HEK293T (cell line): ENCODE measurements at regions not wholly inside any gene's neighbourhood (a gene's known extent, or its start where the extent isn't known, plus 50 kb on each side); places are given as distances from the start of the nearest gene placed in this dataset.

Experiments
- CTCF ChIA-PET: fragments of 350-600 bp; formaldehyde crosslinking; extraction: SDS; loops from one replicate; lab custom pipeline; 2021; ENCODE audit warnings: antibody characterized with exemption, inconsistent platforms; lab: Yijun Ruan, JAX
- POLR2A ChIA-PET: fragments of 350-600 bp; formaldehyde crosslinking; extraction: SDS; loops from one replicate; lab custom pipeline; 2020; ENCODE audit warnings: antibody characterized with exemption, inconsistent platforms; lab: Yijun Ruan, JAX
- DNase-seq: peaks from one replicate; pipeline ENCODE4 v3.0.0; 2012; ENCODE audit warnings: mixed read lengths; ENCODE audit errors: extremely low spot score
- ARNT ChIP-seq: fragments of 450-650 bp; IDR thresholded peaks from 2 replicates; pipeline ENCODE4 v1.6.1; 2017; ENCODE audit warnings: mild to moderate bottlenecking
- BHLHE40 ChIP-seq: fragments of 450-650 bp; IDR thresholded peaks from 2 replicates; pipeline ENCODE4 v1.6.1; 2016; ENCODE audit warnings: mild to moderate bottlenecking, moderate library complexity, borderline replicate concordance
- CTBP1 ChIP-seq: fragments of 450-650 bp; IDR thresholded peaks from 2 replicates; pipeline ENCODE4 v1.6.1; 2016; ENCODE audit warnings: borderline replicate concordance
- ELF4 ChIP-seq: fragments of 450-650 bp; IDR thresholded peaks from 2 replicates; pipeline ENCODE4 v1.6.1; 2017; ENCODE audit warnings: antibody characterized with exemption
- FOXA1 ChIP-seq: fragments of 450-650 bp; IDR thresholded peaks from 2 replicates; pipeline ENCODE4 v1.6.1; 2016; ENCODE audit warnings: mild to moderate bottlenecking
- FOXK2 ChIP-seq: fragments of 450-650 bp; IDR thresholded peaks from 2 replicates; pipeline ENCODE4 v1.6.1; 2016; ENCODE audit warnings: mild to moderate bottlenecking
- FOXM1 ChIP-seq: fragments of 450-650 bp; IDR thresholded peaks from 2 replicates; pipeline ENCODE4 v1.6.1; 2017; ENCODE audit warnings: mild to moderate bottlenecking, borderline replicate concordance
- HDGF ChIP-seq: fragments of 450-650 bp; IDR thresholded peaks from 2 replicates; pipeline ENCODE4 v1.6.1; 2017; ENCODE audit warnings: antibody characterized with exemption, borderline replicate concordance
- L3MBTL2 ChIP-seq: fragments of 450-650 bp; conservative IDR thresholded peaks from 2 replicates; pipeline ENCODE4 v1.6.1; 2016; ENCODE audit warnings: mild to moderate bottlenecking
- LEF1 ChIP-seq: fragments of 450-650 bp; IDR thresholded peaks from 2 replicates; pipeline ENCODE4 v1.6.1; 2017; ENCODE audit warnings: mild to moderate bottlenecking, borderline replicate concordance
- NFRKB ChIP-seq: fragments of 450-650 bp; IDR thresholded peaks from 2 replicates; pipeline ENCODE4 v1.6.1; 2016; ENCODE audit warnings: mild to moderate bottlenecking, moderate library complexity
- SP1 ChIP-seq: fragments of 450-650 bp; IDR thresholded peaks from 2 replicates; pipeline ENCODE4 v1.6.1; 2017
- SUZ12 ChIP-seq: fragments of 450-650 bp; IDR thresholded peaks from 2 replicates; pipeline ENCODE4 v1.6.1; 2016; ENCODE audit warnings: mild to moderate bottlenecking
- TARDBP ChIP-seq: fragments of 450-650 bp; IDR thresholded peaks from 2 replicates; pipeline ENCODE4 v1.6.1; 2016
- ZNF384 ChIP-seq: fragments of 450-650 bp; IDR thresholded peaks from 2 replicates; pipeline ENCODE4 v1.6.1; 2016
- TF ChIP-seq, protein P1 (sequence below): fragments of 450-650 bp; IDR thresholded peaks from 2 replicates; pipeline ENCODE4 v1.6.1; 2016

DNA sequence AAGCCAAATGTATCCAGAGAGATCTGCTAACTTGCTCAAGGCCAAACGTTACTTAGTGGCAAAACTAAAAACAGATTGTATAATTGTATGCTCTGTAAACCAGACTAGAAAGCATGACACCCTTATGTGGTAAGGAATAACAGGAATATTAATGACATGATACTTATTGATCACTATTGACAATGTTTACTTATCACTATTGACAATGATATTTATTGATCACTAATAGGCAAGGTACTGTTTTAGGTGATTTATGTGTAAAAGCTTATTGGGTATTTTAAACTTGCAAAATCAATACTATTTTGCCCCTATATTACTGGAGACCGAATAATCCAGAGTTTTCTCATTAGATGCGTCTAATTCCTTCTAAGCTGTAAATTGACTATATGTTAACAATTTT, 985.1 kb downstream of the CDH11 start:
- POLR2A ChIA-PET: no interaction called here
- CTCF ChIA-PET: no interaction called here
- no peak for DNase-seq
- TF ChIP-seq CTBP1 (no peak), BHLHE40 (no peak), FOXA1 (no peak), FOXM1 (no peak), NFRKB (no peak), FOXK2 (no peak), HDGF (no peak), LEF1 (no peak), ELF4 (no peak), ARNT (no peak), L3MBTL2 (no peak), ZNF384 (no peak), TARDBP (no peak), SP1 (no peak), SUZ12 (no peak)
- TF ChIP-seq, protein P1, sequence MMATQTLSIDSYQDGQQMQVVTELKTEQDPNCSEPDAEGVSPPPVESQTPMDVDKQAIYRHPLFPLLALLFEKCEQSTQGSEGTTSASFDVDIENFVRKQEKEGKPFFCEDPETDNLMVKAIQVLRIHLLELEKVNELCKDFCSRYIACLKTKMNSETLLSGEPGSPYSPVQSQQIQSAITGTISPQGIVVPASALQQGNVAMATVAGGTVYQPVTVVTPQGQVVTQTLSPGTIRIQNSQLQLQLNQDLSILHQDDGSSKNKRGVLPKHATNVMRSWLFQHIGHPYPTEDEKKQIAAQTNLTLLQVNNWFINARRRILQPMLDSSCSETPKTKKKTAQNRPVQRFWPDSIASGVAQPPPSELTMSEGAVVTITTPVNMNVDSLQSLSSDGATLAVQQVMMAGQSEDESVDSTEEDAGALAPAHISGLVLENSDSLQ: no peak

DNA sequence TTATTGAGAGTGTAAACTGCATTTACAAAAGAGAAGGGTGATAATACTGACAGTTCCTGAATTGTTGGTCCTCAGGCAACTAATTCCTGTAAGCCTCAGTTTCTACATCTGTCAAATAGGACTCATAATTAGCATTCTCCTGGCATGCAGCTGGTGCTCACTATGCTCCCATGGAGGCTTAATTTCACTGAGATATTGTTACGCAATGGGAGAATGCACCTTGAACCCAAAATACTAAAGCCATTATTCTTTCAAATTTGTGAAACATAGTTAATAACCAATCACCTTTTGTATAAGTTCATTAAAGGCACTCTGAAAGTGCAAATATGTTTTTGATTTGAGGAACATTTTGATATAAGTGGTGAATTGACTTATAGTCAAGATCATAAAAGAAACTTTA, 985.5 kb downstream of the CDH11 start:
- TF ChIP-seq, protein P1: no peak
- no peak for TF ChIP-seq NFRKB
- no peak for TF ChIP-seq FOXA1
- no peak for TF ChIP-seq FOXM1
- TF ChIP-seq ARNT: no peak
- TF ChIP-seq SUZ12: no peak
- TF ChIP-seq L3MBTL2: no peak
- TF ChIP-seq FOXK2: no peak
- no peak for TF ChIP-seq BHLHE40
- TF ChIP-seq ELF4: no peak
- no peak for TF ChIP-seq ZNF384
- no peak for TF ChIP-seq HDGF
- no peak for TF ChIP-seq TARDBP
- TF ChIP-seq CTBP1: no peak
- TF ChIP-seq LEF1: no peak
- ChIA-PET POLR2A (no interaction called here), CTCF (no interaction called here)
- no peak for DNase-seq

DNA sequence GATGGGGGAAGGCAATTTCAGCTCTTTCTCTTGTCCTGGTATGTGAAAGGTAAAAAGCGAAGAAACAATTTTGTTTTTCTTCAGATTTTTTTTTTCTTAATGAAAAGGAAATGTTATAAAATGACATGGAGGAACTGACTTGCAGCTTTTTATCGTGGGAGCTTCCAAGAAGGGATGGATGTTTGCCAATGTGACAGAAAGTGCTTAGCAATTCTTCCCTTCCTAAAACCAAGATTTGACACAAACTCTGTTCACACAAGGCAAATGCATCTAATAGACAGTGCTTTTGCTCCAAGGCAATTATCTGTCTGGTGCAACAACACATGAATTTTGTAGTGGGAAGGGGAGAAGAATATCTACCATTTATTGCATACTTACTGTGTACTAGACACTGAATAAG, 988.5 kb downstream of the CDH11 start:
- ChIA-PET POLR2A (no interaction called here), CTCF (no interaction called here)
- DNase-seq: no peak
- TF ChIP-seq LEF1: no peak
- no peak for TF ChIP-seq ARNT
- TF ChIP-seq NFRKB: no peak
- no peak for TF ChIP-seq SUZ12
- no peak for TF ChIP-seq FOXA1
- TF ChIP-seq ELF4: no peak
- no peak for TF ChIP-seq TARDBP
- no peak for TF ChIP-seq FOXK2
- no peak for TF ChIP-seq HDGF
- no peak for TF ChIP-seq BHLHE40
- TF ChIP-seq CTBP1: no peak
- TF ChIP-seq, protein P1: no peak
- no peak for TF ChIP-seq SP1
- TF ChIP-seq ZNF384: no peak
- TF ChIP-seq L3MBTL2: no peak
- no peak for TF ChIP-seq FOXM1

DNA sequence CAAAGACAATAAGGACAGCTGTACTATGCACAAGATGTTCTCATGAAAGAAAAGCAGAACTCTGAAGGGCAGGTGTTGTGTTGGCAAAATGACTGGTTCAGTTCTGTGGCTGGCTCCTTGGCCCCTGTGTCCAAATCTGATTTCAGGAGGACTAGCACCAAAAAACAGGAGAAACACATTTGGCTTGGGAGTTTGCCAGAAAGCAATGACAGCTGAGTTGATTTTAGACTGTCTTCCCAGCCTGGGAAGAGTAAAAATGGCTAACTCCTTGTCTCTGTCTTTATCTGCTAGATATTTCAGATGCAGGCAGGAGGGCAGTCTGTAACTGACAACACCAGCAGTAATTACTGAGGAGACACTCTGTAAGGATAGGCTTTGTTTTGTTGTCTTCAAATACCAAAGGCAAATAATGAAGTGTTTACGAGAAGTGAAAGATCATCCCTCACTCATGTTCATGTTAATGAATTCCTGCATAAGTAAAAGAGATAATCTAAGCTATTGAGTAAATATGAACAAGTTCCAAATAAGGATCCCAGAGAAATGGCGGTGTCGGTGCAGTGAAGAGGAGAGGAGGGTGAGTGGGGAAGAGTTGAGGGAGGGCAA, 989.0 kb downstream of the CDH11 start:
- DNase-seq: no peak
- TF ChIP-seq L3MBTL2 (no peak), SP1 (no peak), NFRKB (no peak), ZNF384 (no peak), CTBP1 (no peak), SUZ12 (no peak), FOXK2 (no peak), FOXA1 (no peak)
- ChIA-PET CTCF (no interaction called here), POLR2A (no interaction called here)

DNA sequence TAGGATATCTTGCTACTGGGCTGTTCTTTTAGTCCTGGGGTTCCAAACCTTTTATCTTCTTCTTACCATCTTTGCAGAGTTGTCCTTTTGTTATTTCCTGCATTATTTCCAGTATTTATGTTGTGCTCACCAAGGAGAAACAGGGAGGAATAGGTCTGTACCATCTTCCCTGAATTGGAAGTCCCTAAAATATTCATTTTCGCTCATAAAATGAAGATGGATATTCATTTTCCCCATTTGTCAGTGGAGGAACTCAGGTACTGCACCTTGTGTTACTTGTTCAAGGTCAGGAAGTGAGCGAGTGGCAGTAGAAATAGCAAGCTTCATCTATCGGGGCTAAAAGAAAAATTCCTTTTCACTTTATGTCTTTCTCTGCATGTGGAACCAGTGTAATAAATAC, 989.7 kb downstream of the CDH11 start:
- DNase-seq: no peak
- CTCF ChIA-PET: no interaction called here
- no peak for TF ChIP-seq FOXK2
- POLR2A ChIA-PET: no interaction called here

DNA sequence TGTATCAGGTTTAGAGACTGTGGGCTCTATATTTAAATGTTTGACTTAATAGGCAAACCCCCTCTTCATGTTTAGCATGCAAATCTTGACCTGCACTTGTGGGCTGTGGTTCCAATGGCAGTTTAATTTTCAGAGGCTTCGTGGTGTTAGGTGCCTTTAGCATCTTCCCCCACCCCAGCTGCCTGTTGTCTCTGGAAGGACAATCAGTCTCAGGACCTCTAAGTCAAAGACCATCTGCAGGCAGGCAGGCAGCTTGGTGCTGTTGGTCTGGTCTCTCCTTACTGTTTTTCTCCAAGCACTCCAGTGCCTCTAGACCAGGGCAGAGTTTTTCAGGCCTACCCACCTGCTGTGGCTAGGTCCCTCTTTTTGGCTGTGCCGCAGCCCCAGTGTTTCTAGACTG, 990.4 kb downstream of the CDH11 start:
- no peak for DNase-seq
- ChIA-PET CTCF (no interaction called here), POLR2A (no interaction called here)
- TF ChIP-seq FOXK2 (no peak), FOXA1 (no peak), SUZ12 (no peak), HDGF (no peak), SP1 (no peak), NFRKB (no peak), ELF4 (no peak), CTBP1 (no peak), BHLHE40 (no peak), FOXM1 (no peak), ARNT (no peak), ZNF384 (no peak), TARDBP (no peak), L3MBTL2 (no peak), LEF1 (no peak)
- TF ChIP-seq, protein P1: no peak
